ENCODE measurements at regions not wholly inside any gene's neighbourhood (a gene's known extent, or its start where the extent isn't known, plus 50 kb on each side); places are given as distances from the start of the nearest gene placed in this dataset.

DNA sequence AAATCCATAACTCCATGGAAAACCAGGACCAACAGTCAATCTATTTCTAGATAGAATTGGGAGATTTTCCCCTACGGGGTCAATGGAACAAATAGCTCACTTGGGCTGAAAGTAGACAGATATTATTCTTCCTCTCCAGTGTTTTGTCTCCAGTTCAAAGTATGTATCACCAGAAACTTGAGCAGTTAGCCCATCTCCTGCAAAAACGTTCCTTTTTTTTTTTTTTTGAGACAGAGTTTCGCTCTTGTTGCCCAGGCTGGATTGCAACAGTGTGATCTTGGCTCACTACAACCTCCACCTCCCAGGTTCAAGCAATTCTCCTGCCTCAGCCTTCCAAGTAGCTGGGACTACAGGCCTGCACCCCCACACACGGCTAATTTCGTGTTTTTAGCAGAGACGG is 390.0 kb upstream of the AUTS2 start:
- no peaks in the 10 kb centered on the region for H3K27me3 Mint-ChIP-seq (ENCODE audit: insufficient read depth, low read depth, poor library complexity)
- no peak for DNase-seq (ENCODE audit: low spot score)

More for the DNA sequence above, 390.0 kb upstream of the AUTS2 start:
- H3K9me3 Mint-ChIP-seq, result peaks cover 99% of the 10 kb centered on the region
- Histone ChIP-seq H3K36me3 (ENCODE audit: insufficient read depth) (no peaks in the 10 kb centered on the region), H3K4me3 (no peak overlapping the region), H3K4me1 (ENCODE audit: insufficient read depth) (no peaks in the 10 kb centered on the region), H3K4me2 (no peak overlapping the region), H3K79me2 (replicated peaks; ENCODE audit: insufficient read depth) (no peaks in the 10 kb centered on the region), H2AFZ (no peak overlapping the region), H3K27ac (ENCODE audit: low read depth) (no peak overlapping the region), H3F3A (replicated peaks; ENCODE audit: low read depth) (no peaks in the 10 kb centered on the region), H3K9me2 (ENCODE audit: insufficient read depth) (no peaks in the 10 kb centered on the region), H3K27me3 (ENCODE audit: insufficient read depth) (no peaks in the 10 kb centered on the region), H4K20me1 (replicated peaks; ENCODE audit: insufficient read depth) (no peaks in the 10 kb centered on the region)
- peaks cover 24% of the 10 kb centered on the region for H3K36me3 Mint-ChIP-seq (ENCODE audit: low read depth)
- no peaks in the 10 kb centered on the region for H3K4me1 Mint-ChIP-seq
- no peak for ATAC-seq
- TF ChIP-seq CREB1 (CRISPR knock-in tag; IDR thresholded peaks at IDR 0.05; ENCODE audit: low read depth), result no peak
- TF ChIP-seq JUNB (IDR thresholded peaks at IDR 0.05; ENCODE audit: unreplicated experiment), result no peak
- no peak for TF ChIP-seq NANOG (IDR thresholded peaks at IDR 0.05; ENCODE audit: borderline replicate concordance)
- no peak for TF ChIP-seq CTCF (conservative IDR thresholded peaks at IDR 0.05; ENCODE audit: low read depth in 2 of 2)
- TF ChIP-seq ZNF331 (CRISPR knock-in tag; IDR thresholded peaks at IDR 0.05; ENCODE audit: low read depth), result no peak
- no peak for TF ChIP-seq POLR2AphosphoS5 (IDR thresholded peaks at IDR 0.05; ENCODE audit: low read depth)
- TF ChIP-seq REST (IDR thresholded peaks at IDR 0.05; ENCODE audit: unreplicated experiment), result no peak
- TF ChIP-seq STAT1 (IDR thresholded peaks at IDR 0.05; ENCODE audit: unreplicated experiment), result no peak
- TF ChIP-seq EZH2phosphoT487 (IDR thresholded peaks at IDR 0.05; ENCODE audit: unreplicated experiment), result no peak
- TF ChIP-seq, protein P1, sequence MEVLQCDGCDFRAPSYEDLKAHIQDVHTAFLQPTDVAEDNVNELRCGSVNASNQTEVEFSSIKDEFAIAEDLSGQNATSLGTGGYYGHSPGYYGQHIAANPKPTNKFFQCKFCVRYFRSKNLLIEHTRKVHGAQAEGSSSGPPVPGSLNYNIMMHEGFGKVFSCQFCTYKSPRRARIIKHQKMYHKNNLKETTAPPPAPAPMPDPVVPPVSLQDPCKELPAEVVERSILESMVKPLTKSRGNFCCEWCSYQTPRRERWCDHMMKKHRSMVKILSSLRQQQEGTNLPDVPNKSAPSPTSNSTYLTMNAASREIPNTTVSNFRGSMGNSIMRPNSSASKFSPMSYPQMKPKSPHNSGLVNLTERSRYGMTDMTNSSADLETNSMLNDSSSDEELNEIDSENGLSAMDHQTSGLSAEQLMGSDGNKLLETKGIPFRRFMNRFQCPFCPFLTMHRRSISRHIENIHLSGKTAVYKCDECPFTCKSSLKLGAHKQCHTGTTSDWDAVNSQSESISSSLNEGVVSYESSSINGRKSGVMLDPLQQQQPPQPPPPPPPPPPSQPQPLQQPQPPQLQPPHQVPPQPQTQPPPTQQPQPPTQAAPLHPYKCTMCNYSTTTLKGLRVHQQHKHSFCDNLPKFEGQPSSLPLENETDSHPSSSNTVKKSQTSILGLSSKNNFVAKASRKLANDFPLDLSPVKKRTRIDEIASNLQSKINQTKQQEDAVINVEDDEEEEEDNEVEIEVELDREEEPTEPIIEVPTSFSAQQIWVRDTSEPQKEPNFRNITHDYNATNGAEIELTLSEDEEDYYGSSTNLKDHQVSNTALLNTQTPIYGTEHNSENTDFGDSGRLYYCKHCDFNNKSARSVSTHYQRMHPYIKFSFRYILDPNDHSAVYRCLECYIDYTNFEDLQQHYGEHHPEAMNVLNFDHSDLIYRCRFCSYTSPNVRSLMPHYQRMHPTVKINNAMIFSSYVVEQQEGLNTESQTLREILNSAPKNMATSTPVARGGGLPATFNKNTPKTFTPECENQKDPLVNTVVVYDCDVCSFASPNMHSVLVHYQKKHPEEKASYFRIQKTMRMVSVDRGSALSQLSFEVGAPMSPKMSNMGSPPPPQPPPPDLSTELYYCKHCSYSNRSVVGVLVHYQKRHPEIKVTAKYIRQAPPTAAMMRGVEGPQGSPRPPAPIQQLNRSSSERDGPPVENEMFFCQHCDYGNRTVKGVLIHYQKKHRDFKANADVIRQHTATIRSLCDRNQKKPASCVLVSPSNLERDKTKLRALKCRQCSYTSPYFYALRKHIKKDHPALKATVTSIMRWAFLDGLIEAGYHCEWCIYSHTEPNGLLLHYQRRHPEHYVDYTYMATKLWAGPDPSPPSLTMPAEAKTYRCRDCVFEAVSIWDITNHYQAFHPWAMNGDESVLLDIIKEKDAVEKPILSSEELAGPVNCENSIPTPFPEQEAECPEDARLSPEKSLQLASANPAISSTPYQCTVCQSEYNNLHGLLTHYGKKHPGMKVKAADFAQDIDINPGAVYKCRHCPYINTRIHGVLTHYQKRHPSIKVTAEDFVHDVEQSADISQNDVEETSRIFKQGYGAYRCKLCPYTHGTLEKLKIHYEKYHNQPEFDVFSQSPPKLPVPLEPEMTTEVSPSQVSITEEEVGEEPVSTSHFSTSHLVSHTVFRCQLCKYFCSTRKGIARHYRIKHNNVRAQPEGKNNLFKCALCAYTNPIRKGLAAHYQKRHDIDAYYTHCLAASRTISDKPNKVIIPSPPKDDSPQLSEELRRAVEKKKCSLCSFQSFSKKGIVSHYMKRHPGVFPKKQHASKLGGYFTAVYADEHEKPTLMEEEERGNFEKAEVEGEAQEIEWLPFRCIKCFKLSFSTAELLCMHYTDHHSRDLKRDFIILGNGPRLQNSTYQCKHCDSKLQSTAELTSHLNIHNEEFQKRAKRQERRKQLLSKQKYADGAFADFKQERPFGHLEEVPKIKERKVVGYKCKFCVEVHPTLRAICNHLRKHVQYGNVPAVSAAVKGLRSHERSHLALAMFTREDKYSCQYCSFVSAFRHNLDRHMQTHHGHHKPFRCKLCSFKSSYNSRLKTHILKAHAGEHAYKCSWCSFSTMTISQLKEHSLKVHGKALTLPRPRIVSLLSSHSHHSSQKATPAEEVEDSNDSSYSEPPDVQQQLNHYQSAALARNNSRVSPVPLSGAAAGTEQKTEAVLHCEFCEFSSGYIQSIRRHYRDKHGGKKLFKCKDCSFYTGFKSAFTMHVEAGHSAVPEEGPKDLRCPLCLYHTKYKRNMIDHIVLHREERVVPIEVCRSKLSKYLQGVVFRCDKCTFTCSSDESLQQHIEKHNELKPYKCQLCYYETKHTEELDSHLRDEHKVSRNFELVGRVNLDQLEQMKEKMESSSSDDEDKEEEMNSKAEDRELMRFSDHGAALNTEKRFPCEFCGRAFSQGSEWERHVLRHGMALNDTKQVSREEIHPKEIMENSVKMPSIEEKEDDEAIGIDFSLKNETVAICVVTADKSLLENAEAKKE (CRISPR knock-in tag; IDR thresholded peaks at IDR 0.05), result no peak
- H3K27ac Mint-ChIP-seq, result no peak overlapping the region
- H3K4me3 Mint-ChIP-seq, result no peak overlapping the region
